Renal cortex interstitium (tissue), 11 donors: ENCODE measurements at regions not wholly inside any gene's neighbourhood (a gene's known extent, or its start where the extent isn't known, plus 50 kb on each side); places are given as distances from the start of the nearest gene placed in this dataset.

Source experiments
- DNase-seq, 11 donors: peaks; one replicate each; pipeline ENCODE4 v3.0.0-alpha.2; 2013; ENCODE audit warnings: low read depth in 9 of 11, low spot score in 4 of 11; ENCODE audit errors: extremely low read depth in 1 of 11

DNA sequence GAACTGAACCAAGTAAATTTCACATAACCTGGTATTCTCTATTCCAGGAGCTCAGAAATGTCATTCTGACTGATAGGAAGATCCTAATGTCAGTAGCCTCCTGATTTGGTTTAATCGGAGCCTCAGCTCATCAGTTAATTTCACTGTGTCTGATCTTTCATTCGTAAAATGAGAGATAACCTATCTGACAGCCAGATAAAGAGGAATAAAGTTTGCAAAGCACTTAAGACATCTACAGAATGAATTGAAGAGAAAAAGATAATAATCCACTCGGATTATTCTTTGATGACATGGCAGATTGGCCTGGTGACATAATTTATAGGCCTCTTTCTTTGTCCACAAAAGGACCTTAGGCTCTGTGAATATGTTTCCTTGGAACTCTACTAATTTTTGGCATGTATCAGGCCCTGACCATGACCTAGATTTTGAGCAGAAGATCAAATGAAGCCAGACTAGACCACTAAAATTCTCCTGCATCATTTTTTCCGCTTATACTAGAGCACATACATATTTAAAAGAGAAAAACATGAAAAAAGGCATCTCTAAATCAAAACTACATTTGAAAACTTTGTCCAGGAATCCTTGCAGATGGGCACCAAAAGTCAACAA lies 312.4 kb downstream of the MTX2 start:
- DNase-seq, result no peak

DNA sequence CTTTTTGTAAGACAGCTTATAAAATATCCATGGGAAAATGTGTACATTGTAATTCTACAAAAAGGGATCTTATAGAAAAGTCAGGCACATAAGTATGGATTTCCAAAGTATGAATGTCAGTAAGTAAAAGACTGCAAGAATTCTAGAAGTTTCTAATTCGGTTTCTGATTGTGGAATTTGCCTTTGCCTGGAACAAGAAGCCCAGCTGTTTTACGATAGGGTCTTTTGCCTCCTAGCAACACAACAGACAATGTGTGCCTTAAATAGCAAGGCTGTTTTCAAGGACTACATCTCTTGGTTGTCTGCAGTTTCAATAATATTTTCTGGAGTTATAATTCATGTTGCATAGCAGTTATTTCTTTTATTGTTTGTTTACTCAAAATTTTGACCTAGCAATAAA lies 312.9 kb downstream of the MTX2 start:
- DNase-seq, result no peak

DNA sequence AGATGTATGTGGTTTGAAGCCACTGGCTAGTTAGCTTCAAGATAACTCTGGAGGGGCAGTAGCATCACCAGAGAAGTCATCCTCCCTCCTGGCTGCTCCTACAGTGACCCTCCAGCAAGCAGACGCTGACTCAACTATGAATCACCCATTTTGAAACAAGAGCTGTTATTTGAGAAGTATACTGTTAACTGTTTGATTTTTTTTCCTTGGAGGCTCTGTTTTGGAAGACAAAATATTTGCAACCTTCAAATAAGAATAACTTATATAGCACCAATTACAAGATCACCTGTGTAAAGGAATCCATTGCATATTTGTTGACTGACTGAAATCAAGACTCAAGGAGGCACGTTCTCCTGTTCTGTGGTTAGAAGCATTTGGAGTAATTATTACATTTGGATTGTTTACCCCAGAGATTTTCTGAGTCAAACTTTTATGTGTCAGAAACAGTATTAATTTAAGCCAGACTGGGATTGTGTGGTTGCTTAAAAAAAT lies 313.8 kb downstream of the MTX2 start:
- DNase-seq, result no peak

DNA sequence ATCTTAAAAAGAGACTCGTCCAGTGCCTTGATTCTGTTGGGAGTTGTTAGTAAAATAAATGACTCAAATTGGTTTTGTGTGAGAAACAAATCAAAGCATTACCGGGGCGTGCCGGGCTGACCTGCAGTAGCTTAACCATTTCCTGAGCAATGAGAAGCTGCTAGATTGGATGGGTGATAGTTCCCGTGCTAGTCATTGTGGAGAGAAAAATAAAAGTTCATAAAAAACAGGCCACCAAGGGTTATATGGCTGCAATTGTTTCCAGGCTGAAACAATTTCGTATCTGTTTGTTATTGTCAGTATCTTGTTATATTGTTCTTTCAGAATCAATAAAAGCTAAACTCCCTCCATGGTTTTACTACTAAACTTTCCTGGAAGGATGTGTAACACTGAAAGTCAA lies 314.4 kb downstream of the MTX2 start:
- DNase-seq, result no peak

DNA sequence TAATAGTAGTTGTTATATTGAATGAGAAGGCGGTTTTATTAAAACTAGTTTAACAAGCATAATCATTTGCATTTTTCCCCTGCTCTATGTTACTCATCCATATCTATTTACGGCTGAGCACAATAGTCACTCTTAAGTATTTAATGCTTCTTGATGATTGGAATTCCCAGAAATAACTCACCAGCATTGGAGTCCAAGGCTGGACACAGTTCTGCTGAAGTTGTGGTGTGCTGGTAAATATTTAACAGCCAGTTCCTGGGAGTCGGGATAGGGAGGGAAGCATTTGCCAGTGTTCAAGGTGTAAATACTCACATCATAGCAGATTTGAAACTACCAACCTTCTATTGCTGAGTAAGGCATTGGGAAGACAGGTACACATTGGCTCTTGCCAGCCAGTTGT lies 315.1 kb downstream of the MTX2 start:
- DNase-seq, result peak in 1 of 11 donors; percentile 48

DNA sequence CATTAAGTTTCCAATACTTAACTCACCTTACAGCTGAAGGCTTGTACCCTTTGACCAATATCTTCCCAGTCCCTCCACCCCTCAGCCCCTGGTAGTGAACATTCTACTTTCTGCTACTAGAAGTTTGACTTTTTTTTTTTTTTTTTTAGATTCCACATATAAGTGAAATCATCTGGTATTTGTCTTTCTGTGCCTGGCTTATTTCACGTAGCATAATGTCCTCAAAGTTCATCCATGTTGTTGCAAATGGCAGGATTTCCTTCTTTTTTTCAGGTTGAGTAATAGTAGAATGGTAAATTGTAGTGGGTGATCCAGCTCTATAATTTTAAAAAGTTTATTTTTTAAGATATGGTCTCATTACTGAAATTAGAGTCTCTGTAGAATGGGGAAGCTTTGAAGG lies 316.0 kb downstream of the MTX2 start:
- no peak for DNase-seq

DNA sequence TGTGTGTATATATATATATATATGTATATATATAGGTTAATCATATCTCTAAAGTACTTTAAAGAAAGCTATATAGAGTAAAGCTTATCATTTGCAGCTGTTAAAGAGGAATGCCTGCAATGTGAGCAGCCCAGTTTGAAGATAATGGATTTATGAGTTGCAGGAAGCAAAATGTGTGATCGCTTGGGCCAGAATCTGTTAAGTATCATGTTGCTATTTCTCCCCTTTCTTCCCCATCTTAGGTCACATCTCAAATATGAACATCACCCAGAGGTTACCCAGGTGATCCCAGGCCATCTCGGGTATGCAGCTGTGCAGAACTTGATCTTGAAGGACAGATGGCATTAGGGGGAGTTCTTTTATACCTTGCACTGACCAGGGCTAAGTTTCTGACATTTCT lies 316.5 kb downstream of the MTX2 start:
- no peak for DNase-seq

DNA sequence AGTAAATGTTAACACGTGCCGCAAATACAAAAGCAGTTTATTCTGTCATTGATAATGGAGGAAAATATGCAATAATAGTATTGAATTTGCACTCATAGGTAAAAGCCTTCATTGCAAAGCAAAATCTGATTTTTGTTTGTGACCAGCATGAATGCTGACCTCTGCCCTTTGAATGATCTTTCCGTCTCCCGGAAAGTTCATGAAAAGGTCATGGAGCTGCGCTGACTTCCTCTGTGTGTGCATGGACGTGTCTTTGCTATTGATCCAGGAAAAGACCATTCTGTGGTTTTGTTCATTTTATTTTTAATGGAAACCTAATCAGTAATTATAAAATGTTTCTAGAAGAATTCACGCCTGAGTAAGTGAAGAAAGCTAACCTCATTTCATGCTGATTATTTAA lies 320.0 kb downstream of the MTX2 start:
- DNase-seq, result no peak

DNA sequence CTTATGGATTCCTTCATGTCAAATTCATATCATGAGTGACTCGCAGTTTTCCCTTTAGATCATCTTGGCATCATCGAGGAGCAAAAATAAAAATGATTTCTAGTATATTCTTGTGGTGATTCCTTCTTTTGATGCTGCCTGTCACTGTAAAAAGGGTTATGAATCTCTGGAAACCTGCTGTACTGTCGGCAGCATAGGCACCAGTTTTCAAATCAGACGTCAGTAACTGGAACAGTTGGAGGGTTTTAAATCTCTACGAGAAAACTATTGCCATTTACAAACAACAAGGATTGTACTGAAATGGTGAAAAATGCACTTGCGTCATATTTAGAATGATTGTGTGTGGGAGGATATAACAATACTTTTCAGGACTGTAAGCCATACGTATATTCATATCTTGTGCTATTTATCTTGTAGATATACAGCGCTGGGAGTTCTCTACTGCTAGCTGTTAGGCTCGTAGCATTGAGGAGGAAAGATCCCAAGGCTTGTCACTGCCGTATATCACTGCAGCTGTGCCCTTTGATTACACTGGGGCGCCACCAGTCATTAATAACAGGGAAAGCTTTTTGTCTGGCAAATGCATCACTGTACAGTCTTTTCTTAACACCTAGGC lies 320.7 kb downstream of the MTX2 start:
- DNase-seq, result no peak

DNA sequence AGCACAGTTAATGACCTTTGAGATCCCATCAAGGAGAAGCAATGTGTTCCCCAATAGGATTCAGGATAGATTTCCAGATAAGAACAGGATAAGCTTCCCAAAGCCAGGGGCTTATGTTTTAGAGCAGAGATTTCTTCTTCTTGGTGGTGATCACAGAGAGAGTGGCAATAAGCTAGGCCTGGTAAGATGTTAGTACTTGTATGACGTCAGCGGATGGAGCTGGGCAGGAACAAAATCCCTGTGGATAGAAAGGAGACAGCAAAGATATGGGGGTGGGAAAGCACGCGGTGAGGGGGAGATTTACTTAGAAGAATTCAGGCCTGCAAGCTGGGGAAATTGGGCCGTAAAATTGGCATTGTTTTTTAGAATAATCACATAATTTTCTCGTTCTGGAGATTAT lies 323.0 kb downstream of the MTX2 start:
- DNase-seq, result no peak

DNA sequence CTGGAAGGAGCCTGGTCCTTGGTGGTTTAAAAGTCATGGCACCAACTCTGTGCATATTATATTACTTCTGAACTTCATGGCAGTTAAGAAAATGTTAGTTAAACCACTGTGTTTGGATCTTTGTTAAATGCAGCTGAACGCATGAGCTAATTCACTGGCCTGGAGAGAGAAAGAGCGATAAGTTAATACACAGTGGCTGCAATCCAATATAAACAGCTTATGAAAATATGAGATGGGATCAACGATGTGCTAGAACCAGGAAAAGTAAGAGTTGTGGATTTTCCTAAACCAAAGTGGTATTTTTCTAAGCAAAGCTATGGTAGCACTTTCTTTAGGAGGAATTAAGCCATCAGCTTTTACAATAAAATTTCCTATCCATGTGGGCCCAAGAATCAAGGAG lies 326.7 kb downstream of the MTX2 start:
- DNase-seq, result no peak

DNA sequence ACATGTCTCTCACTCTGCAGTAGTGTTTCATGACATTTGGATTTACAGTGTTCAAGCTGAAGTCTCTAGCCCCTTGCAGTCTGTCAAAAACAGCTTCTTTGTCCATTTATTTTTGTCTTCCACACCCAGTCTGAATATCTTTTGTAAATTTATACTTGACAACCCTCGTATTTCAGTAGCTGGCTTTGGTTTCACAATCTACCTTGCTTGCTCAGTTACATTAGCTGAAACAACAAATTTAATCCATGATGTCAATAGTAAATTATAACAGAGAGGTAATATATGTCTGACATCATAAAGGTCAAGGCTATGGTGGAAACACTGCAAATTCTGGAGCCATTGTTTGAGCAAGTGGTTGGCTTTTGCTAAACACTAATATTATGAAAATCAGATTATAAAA lies 328.7 kb downstream of the MTX2 start:
- no peak for DNase-seq

DNA sequence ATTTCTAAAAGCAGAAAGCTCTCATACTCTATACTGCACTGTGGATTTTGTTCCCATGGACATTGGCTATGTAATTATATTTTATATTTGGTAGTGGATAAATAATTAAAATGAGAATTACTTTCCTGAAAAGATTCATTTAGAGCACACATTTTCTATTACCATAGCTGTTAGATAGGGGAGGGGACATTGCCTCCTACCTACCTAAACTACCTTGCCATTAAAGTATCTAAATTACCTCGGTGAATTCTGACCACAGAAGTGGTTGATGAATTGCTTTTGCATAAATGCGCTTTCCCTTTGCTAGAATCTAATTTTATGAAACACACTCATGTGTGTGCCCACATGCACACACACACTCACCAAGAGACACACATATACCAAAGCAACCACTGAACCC lies 329.1 kb downstream of the MTX2 start:
- no peak for DNase-seq

DNA sequence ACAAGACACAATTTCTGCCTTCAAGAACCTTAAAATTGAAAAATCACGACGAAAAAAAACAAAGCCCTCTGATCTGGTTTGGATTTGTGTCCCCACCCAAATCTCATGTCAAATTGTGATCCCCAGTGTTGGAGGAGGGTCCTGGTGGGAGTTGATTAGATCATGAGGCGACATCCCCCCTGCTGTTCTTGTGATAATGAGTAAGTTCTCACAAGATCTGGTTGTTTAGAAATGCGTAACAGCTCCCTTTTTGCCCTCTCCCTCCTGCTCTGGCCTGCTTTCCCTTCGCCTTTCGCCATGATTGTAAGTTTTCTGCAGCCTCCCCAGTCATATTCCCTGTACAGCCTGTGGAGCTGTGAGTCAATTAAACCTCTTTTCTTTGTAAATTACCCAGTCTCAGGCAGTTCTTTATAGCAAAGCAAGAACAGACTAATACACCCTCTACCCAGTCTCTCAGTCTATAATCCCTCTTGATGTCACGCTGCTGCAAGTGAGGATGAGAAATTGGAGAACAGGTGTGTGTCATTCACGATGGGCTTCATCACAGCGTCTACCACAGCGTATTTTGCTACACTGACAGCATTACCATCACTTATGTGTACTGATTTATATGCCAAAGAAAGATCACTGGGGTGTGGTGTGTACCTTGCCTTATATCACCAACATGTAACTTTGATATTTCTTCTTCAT lies 330.7 kb downstream of the MTX2 start:
- no peak for DNase-seq

DNA sequence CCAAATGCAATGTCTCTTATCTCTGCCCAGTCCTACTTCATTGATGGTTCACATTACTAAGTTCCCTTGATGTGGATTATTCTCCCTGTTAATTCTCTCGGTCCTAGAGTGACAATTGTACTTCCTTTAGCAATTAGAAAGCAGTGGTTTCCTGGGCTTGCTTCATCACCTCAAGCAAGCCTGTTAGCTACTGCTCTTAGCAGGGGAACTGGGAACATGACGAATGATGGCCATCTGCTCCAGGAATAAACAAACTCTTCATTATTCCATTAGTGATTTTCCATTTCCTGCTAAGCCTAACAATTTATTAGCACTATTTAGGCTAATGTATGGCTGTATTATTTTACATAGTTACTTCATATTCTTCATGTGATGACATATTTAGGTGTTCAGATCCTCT lies 331.8 kb downstream of the MTX2 start:
- DNase-seq, result no peak

DNA sequence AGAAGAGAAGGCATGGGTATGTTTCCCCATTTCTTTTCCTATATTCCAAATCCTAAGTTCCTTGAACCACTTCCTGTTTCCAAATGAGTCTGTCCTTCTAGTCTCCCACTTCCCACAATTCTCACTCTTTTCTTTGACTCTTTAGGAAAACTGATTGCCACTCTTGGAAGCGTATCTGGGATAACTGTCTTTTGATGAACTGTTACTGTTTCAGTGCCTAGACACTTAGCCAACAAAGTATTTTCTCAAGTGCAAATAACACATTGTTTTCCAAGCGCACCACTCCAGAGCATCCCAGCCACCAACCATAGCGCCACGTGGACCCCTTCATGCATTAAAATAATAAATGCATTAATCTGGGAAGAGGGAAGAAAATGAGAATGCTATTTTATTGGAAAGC lies 342.8 kb downstream of the MTX2 start:
- DNase-seq, result no peak

DNA sequence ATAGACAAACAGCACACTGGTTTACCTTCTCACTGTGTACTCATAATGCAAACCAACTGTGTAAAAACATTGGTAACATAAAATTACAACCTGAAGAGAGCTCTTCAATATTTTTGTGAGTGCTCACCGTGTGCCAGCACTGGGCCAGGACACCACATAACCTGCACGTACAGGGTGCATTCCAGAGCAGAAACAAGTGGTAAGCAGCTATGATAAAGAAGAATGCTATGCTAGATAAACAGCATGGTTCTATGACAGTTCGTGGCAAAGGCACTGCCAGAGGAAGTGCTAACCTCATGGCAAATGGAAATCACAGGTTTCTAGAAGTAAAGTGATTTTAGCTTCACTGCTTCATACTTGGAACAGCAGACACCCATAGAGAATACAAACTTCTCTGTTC lies 343.5 kb downstream of the MTX2 start:
- no peak for DNase-seq

DNA sequence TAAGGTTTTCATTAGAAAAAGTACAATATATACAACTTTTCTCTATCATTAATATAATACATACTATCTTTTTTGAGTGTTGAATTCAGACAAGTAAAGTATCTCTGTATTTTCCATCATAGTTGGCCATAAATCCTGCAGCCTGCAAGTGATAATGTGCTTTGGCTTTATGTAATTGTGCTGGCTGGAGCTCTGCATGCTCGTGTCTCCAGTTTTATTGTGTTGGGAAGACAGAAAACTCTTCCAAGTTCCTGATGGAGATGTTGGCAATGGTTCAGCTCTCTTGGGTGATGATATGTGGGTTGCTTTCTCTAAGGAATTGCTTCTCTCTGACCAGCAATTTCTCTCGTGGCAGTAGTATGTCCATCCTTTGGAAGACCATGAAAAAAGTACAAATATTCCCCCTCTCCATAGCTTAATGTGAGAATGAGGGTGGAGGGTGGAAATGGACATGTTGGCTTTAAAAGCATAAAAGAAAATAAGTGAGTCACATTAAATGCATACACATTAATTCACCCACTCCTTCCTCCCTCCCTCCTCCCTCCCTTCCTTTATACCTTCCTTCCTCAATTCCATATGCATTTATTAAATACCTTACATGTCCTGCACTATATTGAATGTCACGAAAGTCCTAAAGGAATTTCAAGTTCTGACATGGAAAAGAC lies 344.2 kb downstream of the MTX2 start:
- no peak for DNase-seq

DNA sequence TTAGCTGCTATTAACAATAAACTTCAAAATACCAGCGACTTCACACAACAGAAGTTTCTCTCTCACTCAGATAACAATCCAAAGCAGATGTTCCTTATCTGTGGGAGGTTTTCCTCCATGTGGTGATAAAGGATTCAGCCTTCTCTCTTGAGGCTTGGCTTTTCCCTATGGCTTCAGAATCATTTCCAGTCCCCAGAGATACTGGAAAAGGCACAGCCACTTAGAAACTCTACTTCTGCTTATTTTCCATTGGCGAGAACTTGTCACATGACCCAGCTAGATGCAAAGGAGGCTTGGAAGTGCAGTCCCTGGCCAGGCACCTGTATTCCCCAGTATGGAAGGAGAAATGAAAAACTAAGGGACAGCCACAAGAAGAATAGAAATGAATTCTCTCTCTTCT lies 344.8 kb downstream of the MTX2 start:
- DNase-seq, result no peak

DNA sequence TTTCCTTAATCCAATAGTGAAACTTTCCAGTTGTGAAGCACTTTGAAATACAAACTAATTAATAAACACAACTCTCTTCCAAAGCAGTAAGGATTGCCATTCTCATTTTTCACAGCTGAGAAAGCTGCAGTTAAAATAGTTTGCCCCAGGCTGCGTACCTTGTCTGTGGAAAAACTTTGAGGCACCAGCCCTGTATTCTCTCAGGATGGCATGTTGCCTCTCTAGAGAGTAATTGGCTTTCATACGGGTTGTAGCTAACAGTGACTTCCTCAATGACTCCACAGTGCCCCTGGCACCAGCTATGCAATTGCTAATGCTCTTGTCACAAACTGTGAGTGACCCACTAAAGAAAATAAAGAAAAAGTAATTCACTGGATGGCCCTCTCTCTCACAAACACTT lies 345.7 kb downstream of the MTX2 start:
- DNase-seq, result no peak
